ENCODE measurements at regions not wholly inside any gene's neighbourhood (a gene's known extent, or its start where the extent isn't known, plus 50 kb on each side); places are given as distances from the start of the nearest gene placed in this dataset.

DNA sequence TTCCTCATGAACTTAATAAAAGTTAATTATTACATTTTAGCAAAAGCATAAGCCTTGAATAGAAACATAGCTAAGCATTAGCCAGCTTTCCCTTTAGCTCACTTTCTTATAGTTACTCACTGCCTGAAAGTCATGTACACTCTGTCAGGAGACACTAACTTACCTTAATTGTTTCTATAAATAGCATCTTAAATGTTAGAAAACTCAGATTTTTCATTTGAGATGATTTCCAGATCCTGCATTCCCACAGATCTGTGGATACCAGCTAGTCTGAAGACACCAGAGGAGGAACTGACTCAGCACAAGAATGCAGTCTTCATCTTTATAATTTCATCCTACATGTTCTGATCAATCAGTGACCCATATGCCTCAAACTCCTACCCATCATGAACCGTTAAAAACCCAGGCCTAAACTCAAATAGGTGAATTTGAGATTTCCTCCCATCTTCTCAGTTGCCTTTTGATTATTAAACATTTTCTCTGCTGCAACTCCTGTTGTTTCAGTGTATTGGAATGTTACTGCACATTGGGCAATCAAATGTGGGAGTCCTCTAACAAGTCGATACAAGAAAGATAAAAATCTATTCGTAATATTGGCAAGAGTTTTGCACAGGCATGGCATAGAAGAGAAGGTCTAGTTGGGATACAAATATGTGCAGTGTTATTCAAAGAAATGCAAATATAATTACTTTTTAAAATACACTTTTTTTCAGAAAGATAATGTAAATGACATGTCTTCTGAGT, 857.4 kb upstream of the CDH2 start:
- H3K36me3 Mint-ChIP-seq (ENCODE audit: low read depth): no peaks in the 10 kb centered on the region
- ChIA-PET CTCF (no interaction called here), POLR2A (no interaction called here)
- ATAC-seq (no peak), DNase-seq (no peak)
- H3K27me3 Mint-ChIP-seq (ENCODE audit: low read depth): no peaks in the 10 kb centered on the region
- no peaks in the 10 kb centered on the region for H3K4me1 Mint-ChIP-seq (ENCODE audit: low read depth)
- H3K9me3 Mint-ChIP-seq (ENCODE audit: insufficient read depth): peaks cover 5% of the 10 kb centered on the region
- no peak overlapping the region for H3K27ac Mint-ChIP-seq
- no peak overlapping the region for H3K4me3 Mint-ChIP-seq

DNA sequence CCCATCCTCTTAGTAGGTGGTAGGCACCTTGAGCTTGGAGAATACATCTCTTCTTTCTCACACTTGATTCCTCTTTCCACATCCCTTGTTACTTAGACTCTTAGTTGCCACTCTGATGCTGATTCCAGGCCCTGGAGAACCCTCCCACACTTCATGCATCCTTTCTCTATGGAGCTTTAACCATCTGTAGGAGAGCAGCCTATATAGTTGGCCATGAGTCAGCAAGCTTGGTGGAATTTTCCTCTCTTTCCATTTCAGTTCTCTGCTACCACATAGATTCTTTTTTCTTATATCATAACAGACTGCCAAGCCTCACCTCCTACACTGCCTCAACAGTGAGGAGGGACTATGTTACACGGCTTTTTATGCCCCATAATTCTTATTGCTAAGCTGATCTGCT, 851.6 kb upstream of the CDH2 start:
- POLR2A ChIA-PET: no interaction called here
- CTCF ChIA-PET: no interaction called here
- H3K4me1 Mint-ChIP-seq (ENCODE audit: low read depth): no peaks in the 10 kb centered on the region
- H3K36me3 Mint-ChIP-seq (ENCODE audit: low read depth): no peaks in the 10 kb centered on the region
- H3K27ac Mint-ChIP-seq: no peak overlapping the region
- H3K9me3 Mint-ChIP-seq (ENCODE audit: insufficient read depth): peaks cover 18% of the 10 kb centered on the region
- H3K27me3 Mint-ChIP-seq (ENCODE audit: low read depth): no peaks in the 10 kb centered on the region
- H3K4me3 Mint-ChIP-seq: no peak overlapping the region
- no peak for ATAC-seq
- no peak for DNase-seq

- no peak overlapping the region for H3K4me3 Mint-ChIP-seq
- POLR2A ChIA-PET: no interaction called here
- H3K27ac Mint-ChIP-seq: no peak overlapping the region
- H3K4me1 Mint-ChIP-seq (ENCODE audit: low read depth): no peaks in the 10 kb centered on the region
- CTCF ChIA-PET: no interaction called here
- H3K27me3 Mint-ChIP-seq (ENCODE audit: low read depth): no peaks in the 10 kb centered on the region
- no peaks in the 10 kb centered on the region for H3K36me3 Mint-ChIP-seq (ENCODE audit: low read depth)
- peaks cover 8% of the 10 kb centered on the region for H3K9me3 Mint-ChIP-seq (ENCODE audit: insufficient read depth)
- DNase-seq (no peak), ATAC-seq (no peak)
Measured at GRCh38 chr18:29018976-29019375, 842.0 kb upstream of the CDH2 start.

DNA sequence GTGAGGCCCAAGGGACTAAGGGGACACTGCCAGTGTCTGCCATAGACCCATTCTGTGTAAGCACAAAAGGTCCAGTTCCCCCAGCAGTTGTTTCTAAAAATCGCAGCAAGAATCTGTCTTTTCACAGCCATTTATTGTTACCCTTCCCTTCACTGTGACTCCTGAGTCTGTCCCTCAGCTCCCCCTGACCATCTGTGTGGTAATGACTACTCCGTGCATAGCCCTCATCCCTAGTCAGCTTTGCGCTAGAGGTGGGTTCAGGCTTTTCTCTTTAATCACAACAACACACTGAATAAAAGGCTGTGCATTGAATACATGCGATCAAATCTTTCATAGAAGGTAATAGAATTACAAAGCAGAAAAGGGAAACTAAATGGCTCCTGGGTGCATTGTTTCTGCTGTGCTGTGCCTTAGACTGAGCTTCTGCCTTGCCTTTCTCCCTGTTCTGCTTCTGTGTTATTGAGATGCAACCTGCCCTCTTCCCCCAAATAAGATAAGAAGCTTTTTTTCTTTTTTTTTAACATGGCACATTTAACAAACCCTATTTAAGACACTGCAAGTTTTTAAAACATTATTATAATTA, 836.0 kb upstream of the CDH2 start:
- no peaks in the 10 kb centered on the region for H3K27me3 Mint-ChIP-seq (ENCODE audit: low read depth)
- H3K9me3 Mint-ChIP-seq (ENCODE audit: insufficient read depth): peaks cover 12% of the 10 kb centered on the region
- no peak overlapping the region for H3K27ac Mint-ChIP-seq
- H3K4me3 Mint-ChIP-seq: no peak overlapping the region
- POLR2A ChIA-PET: no interaction called here
- DNase-seq (no peak), ATAC-seq (no peak)
- H3K4me1 Mint-ChIP-seq (ENCODE audit: low read depth): no peaks in the 10 kb centered on the region
- CTCF ChIA-PET: no interaction called here
- no peaks in the 10 kb centered on the region for H3K36me3 Mint-ChIP-seq (ENCODE audit: low read depth)

- Mint-ChIP-seq H3K36me3 (ENCODE audit: low read depth) (no peaks in the 10 kb centered on the region), H3K4me3 (no peak overlapping the region), H3K9me3 (ENCODE audit: insufficient read depth) (peaks cover 13% of the 10 kb centered on the region), H3K4me1 (ENCODE audit: low read depth) (no peaks in the 10 kb centered on the region), H3K27ac (no peak overlapping the region), H3K27me3 (ENCODE audit: low read depth) (no peaks in the 10 kb centered on the region)
- DNase-seq: no peak
- no peak for ATAC-seq
- ChIA-PET POLR2A (no interaction called here), CTCF (no interaction called here)
Measured at GRCh38 chr18:29012364-29012763, 835.4 kb upstream of the CDH2 start.

DNA sequence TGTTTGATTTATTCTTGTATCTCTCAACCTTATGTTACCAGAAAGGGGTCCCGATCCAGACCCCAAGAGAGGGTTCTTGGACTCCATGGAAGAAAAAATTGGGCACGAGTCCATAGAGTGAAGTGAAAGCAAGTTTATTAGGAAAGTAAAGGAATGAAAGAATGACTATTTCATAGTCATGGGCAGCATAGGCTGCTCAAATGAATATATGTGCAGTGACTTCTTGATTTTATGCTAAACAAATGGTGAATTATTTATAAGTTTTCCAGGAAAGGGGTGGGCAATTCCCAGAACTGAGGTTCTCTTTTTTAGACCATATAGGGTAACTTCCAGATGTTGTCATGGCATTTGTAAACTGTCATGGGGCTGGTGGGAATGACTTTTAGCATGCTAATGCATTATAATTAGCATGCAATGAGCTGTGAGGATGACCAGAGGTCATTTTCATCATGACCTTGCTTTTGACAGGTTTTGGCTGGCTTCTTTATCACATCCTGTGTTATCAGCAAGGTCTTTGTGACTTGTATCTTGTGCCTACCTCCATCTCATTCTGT, 832.4 kb upstream of the CDH2 start:
- H3K36me3 Mint-ChIP-seq (ENCODE audit: low read depth): no peaks in the 10 kb centered on the region
- ATAC-seq (no peak), DNase-seq (no peak)
- no peak overlapping the region for H3K27ac Mint-ChIP-seq
- H3K4me3 Mint-ChIP-seq: no peak overlapping the region
- H3K27me3 Mint-ChIP-seq (ENCODE audit: low read depth): no peaks in the 10 kb centered on the region
- no peaks in the 10 kb centered on the region for H3K4me1 Mint-ChIP-seq (ENCODE audit: low read depth)
- ChIA-PET CTCF (no interaction called here), POLR2A (no interaction called here)
- peaks cover 13% of the 10 kb centered on the region for H3K9me3 Mint-ChIP-seq (ENCODE audit: insufficient read depth)

DNA sequence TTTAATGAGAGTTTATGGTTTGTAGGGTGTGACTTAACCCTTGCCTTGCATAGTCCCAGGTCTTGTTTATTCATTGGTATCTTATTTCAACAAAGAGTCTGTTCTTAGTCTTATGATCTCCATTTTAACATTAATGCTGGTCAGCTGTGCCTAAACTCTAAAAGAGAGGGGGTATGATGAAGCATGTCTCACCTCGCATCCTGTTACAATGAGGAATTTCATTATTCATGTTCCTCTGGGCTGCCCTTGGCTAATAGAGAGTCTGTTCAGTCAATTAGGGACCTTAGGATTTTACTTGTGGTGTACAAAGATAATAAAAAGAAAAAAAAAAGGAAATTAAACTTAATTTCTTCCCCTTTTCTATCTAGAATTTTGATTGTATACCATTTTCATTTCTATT, 831.9 kb upstream of the CDH2 start:
- Mint-ChIP-seq H3K27ac (no peak overlapping the region), H3K36me3 (ENCODE audit: low read depth) (no peaks in the 10 kb centered on the region), H3K4me1 (ENCODE audit: low read depth) (no peaks in the 10 kb centered on the region), H3K4me3 (no peak overlapping the region), H3K9me3 (ENCODE audit: insufficient read depth) (peaks cover 13% of the 10 kb centered on the region), H3K27me3 (ENCODE audit: low read depth) (no peaks in the 10 kb centered on the region)
- ATAC-seq (no peak), DNase-seq (no peak)
- CTCF ChIA-PET: no interaction called here
- POLR2A ChIA-PET: no interaction called here

DNA sequence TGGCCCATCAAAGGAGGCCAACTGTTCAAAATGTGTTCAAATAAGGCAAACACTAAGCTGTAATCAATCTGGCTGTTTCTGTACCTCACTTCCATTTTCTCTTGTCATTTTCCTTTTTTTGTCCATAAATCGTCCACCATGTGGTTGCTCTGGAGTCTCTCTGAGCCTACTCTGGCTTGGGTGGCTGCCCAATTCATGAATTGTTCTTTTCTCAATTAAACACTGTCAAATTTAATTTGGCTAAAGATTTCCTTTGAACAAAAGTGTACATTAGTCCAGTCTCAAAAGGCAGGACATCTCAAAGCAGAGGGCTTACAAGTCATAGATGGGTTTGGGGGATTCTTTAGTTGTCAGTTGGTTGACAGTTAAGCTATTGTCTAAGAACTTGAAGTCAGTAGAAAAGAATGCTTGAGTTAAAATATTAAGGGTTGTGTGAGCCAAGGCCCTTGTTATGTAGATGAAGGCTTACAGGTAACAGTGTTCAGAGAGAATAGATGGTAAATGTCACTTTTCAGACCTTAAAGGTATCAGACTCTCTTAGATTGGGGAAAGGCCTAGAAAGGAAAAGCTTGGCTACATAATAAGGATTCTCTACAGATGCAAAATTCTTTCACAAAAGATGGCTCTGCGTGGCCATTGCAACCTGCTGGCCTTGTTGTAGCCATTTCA, 831.2 kb upstream of the CDH2 start:
- CTCF ChIA-PET: no interaction called here
- DNase-seq (no peak), ATAC-seq (no peak)
- POLR2A ChIA-PET: no interaction called here
- Mint-ChIP-seq H3K27ac (no peak overlapping the region), H3K4me1 (ENCODE audit: low read depth) (no peaks in the 10 kb centered on the region), H3K9me3 (ENCODE audit: insufficient read depth) (peaks cover 13% of the 10 kb centered on the region), H3K4me3 (no peak overlapping the region), H3K36me3 (ENCODE audit: low read depth) (no peaks in the 10 kb centered on the region), H3K27me3 (ENCODE audit: low read depth) (no peaks in the 10 kb centered on the region)

GRCh38 chr18:29004921-29005320, 828.0 kb upstream of the CDH2 start:
- DNase-seq (no peak), ATAC-seq (no peak)
- ChIA-PET CTCF (no interaction called here), POLR2A (no interaction called here)
- H3K27me3 Mint-ChIP-seq (ENCODE audit: low read depth): no peaks in the 10 kb centered on the region
- H3K9me3 Mint-ChIP-seq (ENCODE audit: insufficient read depth): peaks cover 18% of the 10 kb centered on the region
- no peaks in the 10 kb centered on the region for H3K36me3 Mint-ChIP-seq (ENCODE audit: low read depth)
- no peak overlapping the region for H3K27ac Mint-ChIP-seq
- no peak overlapping the region for H3K4me3 Mint-ChIP-seq
- H3K4me1 Mint-ChIP-seq (ENCODE audit: low read depth): no peaks in the 10 kb centered on the region

GRCh38 chr18:29003194-29003593, 826.3 kb upstream of the CDH2 start:
- DNase-seq (no peak), ATAC-seq (no peak)
- H3K27ac Mint-ChIP-seq: no peak overlapping the region

DNA sequence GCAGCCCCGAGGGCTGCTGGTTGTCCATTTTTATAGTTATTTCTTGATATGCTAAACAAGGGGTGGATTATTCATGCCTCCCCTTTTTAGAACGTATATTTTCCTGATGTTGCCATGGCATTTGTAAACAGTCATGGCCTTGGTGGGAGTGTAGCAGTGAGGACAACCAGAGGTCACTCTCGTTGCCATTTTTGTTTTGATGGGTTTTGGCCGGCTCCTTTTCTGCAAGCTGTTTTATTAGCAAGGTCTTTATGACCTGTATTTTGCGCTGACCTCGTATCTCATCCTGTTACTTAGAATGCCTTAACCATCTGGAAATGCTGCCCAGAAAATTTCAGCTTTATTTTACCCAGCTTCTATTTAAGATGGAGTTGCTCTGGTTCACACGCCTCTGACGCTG, 825.8 kb upstream of the CDH2 start:
- Mint-ChIP-seq H3K36me3 (ENCODE audit: low read depth) (no peaks in the 10 kb centered on the region), H3K4me3 (no peak overlapping the region), H3K27me3 (ENCODE audit: low read depth) (no peaks in the 10 kb centered on the region), H3K27ac (no peak overlapping the region), H3K4me1 (ENCODE audit: low read depth) (no peaks in the 10 kb centered on the region), H3K9me3 (ENCODE audit: insufficient read depth) (peaks cover 15% of the 10 kb centered on the region)
- POLR2A ChIA-PET: no interaction called here
- ATAC-seq (no peak), DNase-seq (no peak)
- CTCF ChIA-PET: no interaction called here

More at GRCh38 chr18:29003194-29003593, 826.3 kb upstream of the CDH2 start:
- Mint-ChIP-seq H3K4me3 (no peak overlapping the region), H3K4me1 (ENCODE audit: low read depth) (no peaks in the 10 kb centered on the region), H3K36me3 (ENCODE audit: low read depth) (no peaks in the 10 kb centered on the region), H3K27me3 (ENCODE audit: low read depth) (no peaks in the 10 kb centered on the region), H3K9me3 (ENCODE audit: insufficient read depth) (peaks cover 17% of the 10 kb centered on the region)
- CTCF ChIA-PET: no interaction called here
- POLR2A ChIA-PET: no interaction called here

GRCh38 chr18:28999726-29000125, 822.8 kb upstream of the CDH2 start:
- POLR2A ChIA-PET: no interaction called here
- Mint-ChIP-seq H3K4me3 (no peak overlapping the region), H3K27ac (no peak overlapping the region), H3K4me1 (ENCODE audit: low read depth) (no peaks in the 10 kb centered on the region), H3K27me3 (ENCODE audit: low read depth) (no peaks in the 10 kb centered on the region), H3K36me3 (ENCODE audit: low read depth) (no peaks in the 10 kb centered on the region), H3K9me3 (ENCODE audit: insufficient read depth) (peaks cover 12% of the 10 kb centered on the region)
- CTCF ChIA-PET: no interaction called here
- DNase-seq (no peak), ATAC-seq (no peak)

Measured in activated CD8-positive, alpha-beta T cell treated with anti-CD3 and anti-CD28 coated beads, Interleukin-2, amount 10 ng/mL, durations not matched to agents 7 days and 5 days (primary cell).